ENCODE measurements at regions not wholly inside any gene's neighbourhood (a gene's known extent, or its start where the extent isn't known, plus 50 kb on each side); places are given as distances from the start of the nearest gene placed in this dataset.

- Histone ChIP-seq H3K18ac (ENCODE audit: extremely low read depth, low read length) (no peak overlapping the region), H3K9ac (replicated peaks in 1 of 4; ENCODE audit: extremely low read depth in 1 of 4, low read depth in 3 of 4, low read length in 3 of 4) (no peak overlapping the region), H3K36me3 (ENCODE audit: control insufficient read depth in 2 of 4, insufficient read depth in 4 of 4, low read length in 3 of 4) (no peaks in the 10 kb centered on the region), H3K4me1 (replicated peaks in 1 of 4; ENCODE audit: control insufficient read depth in 3 of 4, insufficient read depth in 4 of 4, low read length in 3 of 4) (no peaks in the 10 kb centered on the region), H3K79me1 (ENCODE audit: low read depth, low read length) (no peaks in the 10 kb centered on the region), H3K27ac (ENCODE audit: low read depth, low read length) (no peak overlapping the region), H4K5ac (ENCODE audit: insufficient read length, low read depth, low read length) (no peak overlapping the region), H2AK5ac (ENCODE audit: low read depth, low read length) (no peak overlapping the region), H3K27me3 (replicated peaks in 1 of 4; ENCODE audit: control insufficient read depth in 3 of 4, extremely low read depth in 1 of 4, insufficient read depth in 3 of 4, low read length in 3 of 4) (no peaks in the 10 kb centered on the region), H4K20me1 (replicated peaks in 1 of 2; ENCODE audit: control insufficient read depth in 1 of 2, insufficient read depth in 2 of 2, low read length in 2 of 2) (no peaks in the 10 kb centered on the region), H3K14ac (ENCODE audit: insufficient read length) (no peak overlapping the region), H3K79me2 (ENCODE audit: control insufficient read depth in 1 of 2, insufficient read depth in 2 of 2, low read length in 2 of 2) (no peaks in the 10 kb centered on the region), H2AFZ (ENCODE audit: low read length) (no peak overlapping the region), H2BK20ac (ENCODE audit: low read length) (no peak overlapping the region), H2BK120ac (replicated peaks; ENCODE audit: low read depth, low read length) (no peak overlapping the region), H3K4me3 (ENCODE audit: extremely low read depth in 1 of 4, insufficient read depth in 2 of 4, low read depth in 3 of 4, low read length in 4 of 4) (no peak overlapping the region), H3K23me2 (ENCODE audit: low read depth, low read length) (no peaks in the 10 kb centered on the region), H3K4ac (replicated peaks; ENCODE audit: insufficient read length, low read depth, low read length) (no peak overlapping the region), H2BK12ac (ENCODE audit: low read depth, low read length) (no peak overlapping the region), H2BK15ac (ENCODE audit: low read length) (no peak overlapping the region), H3K4me2 (ENCODE audit: insufficient read depth in 1 of 2, low read depth in 2 of 2, low read length in 2 of 2) (no peak overlapping the region), H3K56ac (replicated peaks; ENCODE audit: insufficient read length, low read depth, low read length) (no peak overlapping the region), H3K23ac (ENCODE audit: insufficient read length) (no peak overlapping the region), H2BK5ac (ENCODE audit: low read depth, low read length) (no peak overlapping the region), H4K91ac (replicated peaks; ENCODE audit: insufficient read length, low read length) (no peak overlapping the region), H4K8ac (ENCODE audit: extremely low read depth, insufficient read depth, low read length) (no peak overlapping the region), H3K9me3 (ENCODE audit: insufficient read depth in 2 of 2, low read depth in 1 of 2, low read length in 1 of 2) (no peaks in the 10 kb centered on the region)
- TF ChIP-seq BACH1 (IDR thresholded peaks at IDR 0.05; ENCODE audit: low read length) (no peak), FOSL1 (IDR thresholded peaks at IDR 0.05; ENCODE audit: insufficient read depth, low read depth, low read length) (no peak)
- FAIRE-seq (no peak), DNase-seq (ENCODE audit: low read depth in 1 of 2, low spot score in 2 of 2) (no peak)
- ChIA-PET CTCF (ENCODE audit: partially characterized antibody) (interaction anchor here (0.6 to 2.0 kb wide), 2 partner anchors 16 to 64 kb away, joined by 3 to 9 read pairs; no protein-coding TSS in a partner anchor), POLR2A (ENCODE audit: partially characterized antibody) (interaction anchor here (0.6 kb wide), 1 partner anchor 477 kb away, joined by 3 read pairs; no protein-coding TSS in a partner anchor)
- WGBS, 2 experiments (ENCODE audit: extremely low coverage in 1 of 2, insufficient coverage in 1 of 2, insufficient read length in 1 of 2, insufficient replicate concordance in 2 of 2, low coverage in 1 of 2, low lambda C conversion rate in 2 of 2, missing lambda C conversion rate in 1 of 2), result 81% methylated on average over 1 of the region's 1 CpG; no CpG with 5 or more reads in 1 of the 2 experiments
Measured at GRCh38 chr7:15000157-15000556, 97.6 kb upstream of the DGKB start.
